ENCODE measurements at regions not wholly inside any gene's neighbourhood (a gene's known extent, or its start where the extent isn't known, plus 50 kb on each side); places are given as distances from the start of the nearest gene placed in this dataset.

DNA sequence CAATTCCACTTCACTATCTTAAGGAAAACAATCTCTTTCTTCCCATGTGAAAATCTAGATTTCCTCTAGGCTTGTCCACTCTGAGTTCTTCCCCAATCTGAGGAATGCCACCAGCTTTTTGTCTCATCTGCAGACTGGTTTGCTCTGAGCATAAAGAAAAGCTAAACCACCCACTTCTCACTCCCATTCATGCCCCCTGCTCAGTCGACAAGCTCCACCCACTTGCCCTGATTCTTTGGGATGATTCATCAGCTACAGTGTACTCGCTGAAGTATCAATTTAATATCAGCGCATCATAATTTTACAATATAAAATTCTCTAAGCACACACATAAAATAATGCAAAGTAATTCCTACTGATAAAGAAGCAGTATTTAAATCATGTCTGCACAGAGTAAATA lies 209.1 kb downstream of the GRIN2B start:
- no peak overlapping the region for H3K27ac ChIP-seq (ENCODE audit: control insufficient read depth, insufficient read depth)
- no TSS peak for BruUV-seq (replicated peaks)
- H3K9me3 ChIP-seq (replicated peaks; ENCODE audit: control insufficient read depth, insufficient read depth, low read length): no peaks in the 10 kb centered on the region
- 46% methylated on average over 3 of the region's 3 CpGs for WGBS (ENCODE audit: insufficient coverage, insufficient replicate concordance, low lambda C conversion rate, missing lambda C conversion rate)
- SMC1A ChIA-PET (ENCODE audit: uncharacterized antibody, unreplicated experiment): no interaction called here
- ATAC-seq (no peak), FAIRE-seq (no peak), DNase-seq (ENCODE audit: low read depth, low spot score) (no peak)
- in situ Hi-C loops (cut with MboI) (no loop called here), intact Hi-C loops (cut with micrococcal nuclease; ENCODE audit: unreplicated experiment) (no loop called here)
- H3K4me1 ChIP-seq (ENCODE audit: control insufficient read depth, insufficient read depth, low read length): no peaks in the 10 kb centered on the region
- 0 out of 4 replicates have a peak, but pooled peaks cover 0 to 2% of the 10 kb centered on the region in 2 experiments for H3K27me3 ChIP-seq (replicated peaks in 1 of 2; ENCODE audit: control insufficient read depth in 2 of 2, insufficient read depth in 2 of 2, low read length in 1 of 2)
- no peak overlapping the region for H3K9ac ChIP-seq (ENCODE audit: control insufficient read depth, insufficient read depth, low read length)
- no peak overlapping the region for H3K4me2 ChIP-seq (ENCODE audit: control insufficient read depth, insufficient read depth)
- no peaks in the 10 kb centered on the region for H4K20me1 ChIP-seq (ENCODE audit: control insufficient read depth, insufficient read depth)
- POLR2A ChIA-PET: no interaction called here
- no peak overlapping the region for H3K4me3 ChIP-seq
- H3K36me3 ChIP-seq (ENCODE audit: control insufficient read depth in 2 of 2, insufficient read depth in 2 of 2, low read length in 1 of 2): no peaks in the 10 kb centered on the region
- CTCF ChIA-PET: interaction anchor here (1.1 kb wide), 1 partner anchor 410 kb away, joined by 3 read pairs; no protein-coding TSS in a partner anchor
- no peaks in the 10 kb centered on the region for H3K79me2 ChIP-seq (ENCODE audit: control insufficient read depth, insufficient read depth, low read length)
- RAD21 ChIA-PET (ENCODE audit: unreplicated experiment): no interaction called here
- no peak overlapping the region for H2AFZ ChIP-seq (ENCODE audit: control insufficient read depth, low read depth, low read length)
- TF ChIP-seq EGR1 (IDR thresholded peaks at IDR 0.05; ENCODE audit: borderline replicate concordance in 1 of 2, low read depth in 2 of 2, low read length in 2 of 2): no peak
- TF ChIP-seq FOXM1 (IDR thresholded peaks at IDR 0.05; ENCODE audit: low read depth, low read length): no peak
- TF ChIP-seq, protein P1, sequence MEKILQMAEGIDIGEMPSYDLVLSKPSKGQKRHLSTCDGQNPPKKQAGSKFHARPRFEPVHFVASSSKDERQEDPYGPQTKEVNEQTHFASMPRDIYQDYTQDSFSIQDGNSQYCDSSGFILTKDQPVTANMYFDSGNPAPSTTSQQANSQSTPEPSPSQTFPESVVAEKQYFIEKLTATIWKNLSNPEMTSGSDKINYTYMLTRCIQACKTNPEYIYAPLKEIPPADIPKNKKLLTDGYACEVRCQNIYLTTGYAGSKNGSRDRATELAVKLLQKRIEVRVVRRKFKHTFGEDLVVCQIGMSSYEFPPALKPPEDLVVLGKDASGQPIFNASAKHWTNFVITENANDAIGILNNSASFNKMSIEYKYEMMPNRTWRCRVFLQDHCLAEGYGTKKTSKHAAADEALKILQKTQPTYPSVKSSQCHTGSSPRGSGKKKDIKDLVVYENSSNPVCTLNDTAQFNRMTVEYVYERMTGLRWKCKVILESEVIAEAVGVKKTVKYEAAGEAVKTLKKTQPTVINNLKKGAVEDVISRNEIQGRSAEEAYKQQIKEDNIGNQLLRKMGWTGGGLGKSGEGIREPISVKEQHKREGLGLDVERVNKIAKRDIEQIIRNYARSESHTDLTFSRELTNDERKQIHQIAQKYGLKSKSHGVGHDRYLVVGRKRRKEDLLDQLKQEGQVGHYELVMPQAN (conservative IDR thresholded peaks at IDR 0.05): no peak
- no peak for TF ChIP-seq TCF12 (IDR thresholded peaks at IDR 0.05; ENCODE audit: low read depth, low read length)
- TF ChIP-seq, protein P2, sequence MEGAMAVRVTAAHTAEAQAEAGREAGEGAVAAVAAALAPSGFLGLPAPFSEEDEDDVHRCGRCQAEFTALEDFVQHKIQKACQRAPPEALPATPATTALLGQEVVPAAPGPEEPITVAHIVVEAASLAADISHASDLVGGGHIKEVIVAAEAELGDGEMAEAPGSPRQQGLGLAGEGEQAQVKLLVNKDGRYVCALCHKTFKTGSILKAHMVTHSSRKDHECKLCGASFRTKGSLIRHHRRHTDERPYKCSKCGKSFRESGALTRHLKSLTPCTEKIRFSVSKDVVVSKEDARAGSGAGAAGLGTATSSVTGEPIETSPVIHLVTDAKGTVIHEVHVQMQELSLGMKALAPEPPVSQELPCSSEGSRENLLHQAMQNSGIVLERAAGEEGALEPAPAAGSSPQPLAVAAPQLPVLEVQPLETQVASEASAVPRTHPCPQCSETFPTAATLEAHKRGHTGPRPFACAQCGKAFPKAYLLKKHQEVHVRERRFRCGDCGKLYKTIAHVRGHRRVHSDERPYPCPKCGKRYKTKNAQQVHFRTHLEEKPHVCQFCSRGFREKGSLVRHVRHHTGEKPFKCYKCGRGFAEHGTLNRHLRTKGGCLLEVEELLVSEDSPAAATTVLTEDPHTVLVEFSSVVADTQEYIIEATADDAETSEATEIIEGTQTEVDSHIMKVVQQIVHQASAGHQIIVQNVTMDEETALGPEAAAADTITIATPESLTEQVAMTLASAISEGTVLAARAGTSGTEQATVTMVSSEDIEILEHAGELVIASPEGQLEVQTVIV (IDR thresholded peaks at IDR 0.05; ENCODE audit: borderline replicate concordance, partially characterized antibody): no peak
- no peak for TF ChIP-seq NR2C2 (IDR thresholded peaks at IDR 0.05; ENCODE audit: borderline replicate concordance, control insufficient read depth, insufficient read length, low read depth)
- TF ChIP-seq, protein P3, sequence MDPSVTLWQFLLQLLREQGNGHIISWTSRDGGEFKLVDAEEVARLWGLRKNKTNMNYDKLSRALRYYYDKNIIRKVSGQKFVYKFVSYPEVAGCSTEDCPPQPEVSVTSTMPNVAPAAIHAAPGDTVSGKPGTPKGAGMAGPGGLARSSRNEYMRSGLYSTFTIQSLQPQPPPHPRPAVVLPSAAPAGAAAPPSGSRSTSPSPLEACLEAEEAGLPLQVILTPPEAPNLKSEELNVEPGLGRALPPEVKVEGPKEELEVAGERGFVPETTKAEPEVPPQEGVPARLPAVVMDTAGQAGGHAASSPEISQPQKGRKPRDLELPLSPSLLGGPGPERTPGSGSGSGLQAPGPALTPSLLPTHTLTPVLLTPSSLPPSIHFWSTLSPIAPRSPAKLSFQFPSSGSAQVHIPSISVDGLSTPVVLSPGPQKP (IDR thresholded peaks at IDR 0.05; ENCODE audit: low read depth, low read length): no peak
- TF ChIP-seq, protein P4, sequence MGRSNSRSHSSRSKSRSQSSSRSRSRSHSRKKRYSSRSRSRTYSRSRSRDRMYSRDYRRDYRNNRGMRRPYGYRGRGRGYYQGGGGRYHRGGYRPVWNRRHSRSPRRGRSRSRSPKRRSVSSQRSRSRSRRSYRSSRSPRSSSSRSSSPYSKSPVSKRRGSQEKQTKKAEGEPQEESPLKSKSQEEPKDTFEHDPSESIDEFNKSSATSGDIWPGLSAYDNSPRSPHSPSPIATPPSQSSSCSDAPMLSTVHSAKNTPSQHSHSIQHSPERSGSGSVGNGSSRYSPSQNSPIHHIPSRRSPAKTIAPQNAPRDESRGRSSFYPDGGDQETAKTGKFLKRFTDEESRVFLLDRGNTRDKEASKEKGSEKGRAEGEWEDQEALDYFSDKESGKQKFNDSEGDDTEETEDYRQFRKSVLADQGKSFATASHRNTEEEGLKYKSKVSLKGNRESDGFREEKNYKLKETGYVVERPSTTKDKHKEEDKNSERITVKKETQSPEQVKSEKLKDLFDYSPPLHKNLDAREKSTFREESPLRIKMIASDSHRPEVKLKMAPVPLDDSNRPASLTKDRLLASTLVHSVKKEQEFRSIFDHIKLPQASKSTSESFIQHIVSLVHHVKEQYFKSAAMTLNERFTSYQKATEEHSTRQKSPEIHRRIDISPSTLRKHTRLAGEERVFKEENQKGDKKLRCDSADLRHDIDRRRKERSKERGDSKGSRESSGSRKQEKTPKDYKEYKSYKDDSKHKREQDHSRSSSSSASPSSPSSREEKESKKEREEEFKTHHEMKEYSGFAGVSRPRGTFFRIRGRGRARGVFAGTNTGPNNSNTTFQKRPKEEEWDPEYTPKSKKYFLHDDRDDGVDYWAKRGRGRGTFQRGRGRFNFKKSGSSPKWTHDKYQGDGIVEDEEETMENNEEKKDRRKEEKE (IDR thresholded peaks at IDR 0.05): no peak
- TF ChIP-seq SIX5 (IDR thresholded peaks at IDR 0.05; ENCODE audit: low read depth, low read length, severe bottlenecking): no peak
- no peak for TF ChIP-seq MTA3 (IDR thresholded peaks at IDR 0.05; ENCODE audit: borderline replicate concordance, low read length)
- TF ChIP-seq, protein P5, sequence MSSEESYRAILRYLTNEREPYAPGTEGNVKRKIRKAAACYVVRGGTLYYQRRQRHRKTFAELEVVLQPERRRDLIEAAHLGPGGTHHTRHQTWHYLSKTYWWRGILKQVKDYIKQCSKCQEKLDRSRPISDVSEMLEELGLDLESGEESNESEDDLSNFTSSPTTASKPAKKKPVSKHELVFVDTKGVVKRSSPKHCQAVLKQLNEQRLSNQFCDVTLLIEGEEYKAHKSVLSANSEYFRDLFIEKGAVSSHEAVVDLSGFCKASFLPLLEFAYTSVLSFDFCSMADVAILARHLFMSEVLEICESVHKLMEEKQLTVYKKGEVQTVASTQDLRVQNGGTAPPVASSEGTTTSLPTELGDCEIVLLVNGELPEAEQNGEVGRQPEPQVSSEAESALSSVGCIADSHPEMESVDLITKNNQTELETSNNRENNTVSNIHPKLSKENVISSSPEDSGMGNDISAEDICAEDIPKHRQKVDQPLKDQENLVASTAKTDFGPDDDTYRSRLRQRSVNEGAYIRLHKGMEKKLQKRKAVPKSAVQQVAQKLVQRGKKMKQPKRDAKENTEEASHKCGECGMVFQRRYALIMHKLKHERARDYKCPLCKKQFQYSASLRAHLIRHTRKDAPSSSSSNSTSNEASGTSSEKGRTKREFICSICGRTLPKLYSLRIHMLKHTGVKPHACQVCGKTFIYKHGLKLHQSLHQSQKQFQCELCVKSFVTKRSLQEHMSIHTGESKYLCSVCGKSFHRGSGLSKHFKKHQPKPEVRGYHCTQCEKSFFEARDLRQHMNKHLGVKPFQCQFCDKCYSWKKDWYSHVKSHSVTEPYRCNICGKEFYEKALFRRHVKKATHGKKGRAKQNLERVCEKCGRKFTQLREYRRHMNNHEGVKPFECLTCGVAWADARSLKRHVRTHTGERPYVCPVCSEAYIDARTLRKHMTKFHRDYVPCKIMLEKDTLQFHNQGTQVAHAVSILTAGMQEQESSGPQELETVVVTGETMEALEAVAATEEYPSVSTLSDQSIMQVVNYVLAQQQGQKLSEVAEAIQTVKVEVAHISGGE (CRISPR knock-in tag; IDR thresholded peaks at IDR 0.05): no peak
- TF ChIP-seq ZNF274 (IDR thresholded peaks at IDR 0.05; ENCODE audit: insufficient read depth, insufficient read length): no peak

All from GM12878 (cell line).